Uterus (tissue), 3 donors: ENCODE measurements at regions not wholly inside any gene's neighbourhood (a gene's known extent, or its start where the extent isn't known, plus 50 kb on each side); places are given as distances from the start of the nearest gene placed in this dataset.

Source experiments
- DNase-seq, 2 donors: peaks; one replicate each; pipeline ENCODE4 v3.0.0-alpha.2; 2019 to 2020
- H3K27ac ChIP-seq, 2 donors: fragments of 200-600 bp; sonication (generic); 1 replicate in 1 of 2; 2 replicates in 1 of 2; pipeline ENCODE4 v1.5.1; 2016 to 2018
- H3K27me3 ChIP-seq, 2 donors: fragments of 200-600 bp; sonication (generic); one replicate each; pipeline ENCODE4 v1.5.1; 2018 to 2019; ENCODE audit warnings: control low read depth in 1 of 2
- H3K36me3 ChIP-seq, 2 donors: fragments of 200-600 bp; sonication (generic); one replicate each; pipeline ENCODE4 v1.5.1; 2019; ENCODE audit warnings: control low read depth in 1 of 2
- H3K4me1 ChIP-seq, 2 donors: fragments of 200-600 bp; sonication (generic); one replicate each; pipeline ENCODE4 v1.5.1; 2018 to 2019; ENCODE audit warnings: control low read depth in 1 of 2
- H3K4me3 ChIP-seq, 2 donors: fragments of 200-600 bp; sonication (generic); 1 replicate in 1 of 2; 2 replicates in 1 of 2; pipeline ENCODE4 v1.5.1; 2018 to 2019; ENCODE audit warnings: mild to moderate bottlenecking in 1 of 2
- H3K9me3 ChIP-seq, 2 donors: fragments of 200-600 bp; sonication (generic); one replicate each; pipeline ENCODE4 v1.5.1; 2019; ENCODE audit warnings: control low read depth in 1 of 2
- CTCF ChIP-seq, 4 experiments: fragments of 200-600 bp in 2 of 4; fragments of 450-650 bp in 2 of 4; sonication (generic) in 2 of 4; IDR thresholded peaks; one replicate each; pipeline ENCODE4 v1.5.1; 2016 to 2019; ENCODE audit warnings: antibody characterized with exemption in 4 of 4, mild to moderate bottlenecking in 2 of 4, moderate library complexity in 1 of 4
- POLR2A ChIP-seq, 2 donors: fragments of 450-650 bp; IDR thresholded peaks; one replicate each; pipeline ENCODE4 v1.6.1; 2016; ENCODE audit warnings: antibody characterized with exemption in 2 of 2, mild to moderate bottlenecking in 1 of 2, moderate library complexity in 1 of 2
- intact Hi-C: fragments of 100-400 bp; cut with DNase I; formaldehyde crosslinking; loops from one replicate; pipeline ENCODE4 v1.15.1; 2023; ENCODE audit warnings: low total_unique reads
- donor health status: DM: yes; HTN: yes; CAD: no.

DNA sequence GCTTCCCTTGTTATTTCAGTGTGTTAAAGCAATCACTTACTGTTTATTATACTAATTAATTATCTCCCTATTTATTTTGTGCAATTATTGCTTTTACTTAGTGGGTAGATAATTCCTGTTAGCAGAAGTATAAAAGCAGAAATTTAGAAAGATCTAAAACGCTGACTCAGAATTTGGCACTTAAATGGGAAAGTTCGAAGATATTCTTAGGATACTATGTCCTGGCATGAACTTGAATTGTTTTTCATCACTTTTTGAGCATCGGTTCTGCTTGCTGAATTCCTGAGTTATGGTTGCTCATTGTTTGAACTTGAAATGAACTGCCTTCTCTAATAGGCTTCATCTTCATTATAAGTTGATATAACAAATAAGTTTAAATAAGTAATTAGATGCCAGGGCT lies 325.4 kb downstream of the JRKL start:
- Histone ChIP-seq H3K4me3 (no peak overlapping the region), H3K36me3 (no peaks in the 10 kb centered on the region), H3K4me1 (no peaks in the 10 kb centered on the region), H3K27ac (no peak overlapping the region), H3K27me3 (no peaks in the 10 kb centered on the region), H3K9me3 (no peaks in the 10 kb centered on the region)
- no peak for TF ChIP-seq POLR2A (IDR thresholded peaks at IDR 0.05)
- TF ChIP-seq CTCF (IDR thresholded peaks at IDR 0.05) = no peak
- intact Hi-C loops = no loop called here
- DNase-seq = no peak

- TF ChIP-seq CTCF (IDR thresholded peaks at IDR 0.05) (no peak), POLR2A (IDR thresholded peaks at IDR 0.05) (no peak)
These were observed 346.8 kb downstream of the JRKL start for GRCh38 chr11:96736601-96737000.

GRCh38 chr11:96738311-96738710 lies 348.5 kb downstream of the JRKL start:
- Histone ChIP-seq H3K27me3 (no peaks in the 10 kb centered on the region), H3K27ac (no peak overlapping the region), H3K4me3 (no peak overlapping the region), H3K9me3 (no peaks in the 10 kb centered on the region), H3K4me1 (no peaks in the 10 kb centered on the region), H3K36me3 (no peaks in the 10 kb centered on the region)
- intact Hi-C loops = no loop called here
- DNase-seq = no peak
- no peak for TF ChIP-seq CTCF (IDR thresholded peaks at IDR 0.05)
- no peak for TF ChIP-seq POLR2A (IDR thresholded peaks at IDR 0.05)

More at GRCh38 chr11:96736601-96737000, 346.8 kb downstream of the JRKL start:
- Histone ChIP-seq H3K27ac (no peak overlapping the region), H3K27me3 (no peaks in the 10 kb centered on the region), H3K9me3 (no peaks in the 10 kb centered on the region), H3K4me1 (no peaks in the 10 kb centered on the region), H3K4me3 (no peak overlapping the region), H3K36me3 (no peaks in the 10 kb centered on the region)
- DNase-seq = no peak
- intact Hi-C loops = no loop called here

- no peaks in the 10 kb centered on the region for H3K4me1 ChIP-seq
- H3K9me3 ChIP-seq = no peaks in the 10 kb centered on the region
- no peaks in the 10 kb centered on the region for H3K36me3 ChIP-seq
- TF ChIP-seq CTCF (IDR thresholded peaks at IDR 0.05) = no peak
- no peaks in the 10 kb centered on the region for H3K27me3 ChIP-seq
- no peak overlapping the region for H3K27ac ChIP-seq
- intact Hi-C loops = no loop called here
- no peak for DNase-seq
- H3K4me3 ChIP-seq = no peak overlapping the region
These were observed 351.3 kb downstream of the JRKL start for GRCh38 chr11:96741068-96741467.

DNA sequence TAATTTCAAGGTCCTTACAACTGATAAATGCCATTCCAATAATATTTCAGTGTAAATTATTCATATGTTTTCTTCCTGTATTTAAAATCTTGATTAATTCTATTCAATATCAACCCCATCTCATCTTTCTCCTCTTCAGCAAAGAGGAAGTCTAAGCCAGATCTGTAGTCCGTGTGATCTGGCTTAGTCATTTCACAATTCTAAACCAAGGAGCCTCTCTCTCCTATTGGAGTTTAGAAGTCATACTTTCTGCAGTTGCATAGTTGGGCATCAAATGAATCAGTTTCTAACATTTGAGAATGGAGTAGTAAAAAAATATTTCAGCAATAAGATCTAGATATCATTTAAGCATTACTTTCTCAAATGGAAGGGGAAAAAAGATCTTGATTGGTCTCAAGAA lies 354.9 kb downstream of the JRKL start:
- Histone ChIP-seq H3K27me3 (no peaks in the 10 kb centered on the region), H3K9me3 (no peaks in the 10 kb centered on the region), H3K4me1 (no peaks in the 10 kb centered on the region), H3K36me3 (no peaks in the 10 kb centered on the region), H3K4me3 (no peak overlapping the region), H3K27ac (no peak overlapping the region)
- intact Hi-C loops = no loop called here
- no peak for DNase-seq
- no peak for TF ChIP-seq CTCF (IDR thresholded peaks at IDR 0.05)
- no peak for TF ChIP-seq POLR2A (IDR thresholded peaks at IDR 0.05)
